HuH-7.5 (cell line): ENCODE measurements at regions not wholly inside any gene's neighbourhood (a gene's known extent, or its start where the extent isn't known, plus 50 kb on each side); places are given as distances from the start of the nearest gene placed in this dataset.

Source experiments
- DNase-seq: peaks from one replicate; pipeline ENCODE4 v3.0.0; 2011; ENCODE audit warnings: low spot score

- DNase-seq = no peak
Measured at GRCh38 chr20:19929012-19929360, 88.2 kb upstream of the NAA20 start.

GRCh38 chr20:19929481-19930145, 87.5 kb upstream of the NAA20 start:
- DNase-seq = no peak

- no peak for DNase-seq
Measured at GRCh38 chr20:19930426-19930825, 86.7 kb upstream of the NAA20 start.

- DNase-seq = no peak
Measured at GRCh38 chr20:19932170-19932667, 84.9 kb upstream of the NAA20 start.

GRCh38 chr20:19934792-19935491, 82.2 kb upstream of the NAA20 start:
- DNase-seq = no peak

GRCh38 chr20:19935842-19936241, 81.3 kb upstream of the NAA20 start:
- no peak for DNase-seq

- DNase-seq = no peak
Measured at GRCh38 chr20:19936466-19937200, 80.5 kb upstream of the NAA20 start.

- no peak for DNase-seq
Measured at GRCh38 chr20:19937218-19937617, 79.9 kb upstream of the NAA20 start.

- DNase-seq = no peak
Measured at GRCh38 chr20:19937651-19938420, 79.3 kb upstream of the NAA20 start.

GRCh38 chr20:19938421-19939090, 78.6 kb upstream of the NAA20 start:
- DNase-seq = no peak

- no peak for DNase-seq
Measured at GRCh38 chr20:19940988-19941460, 76.1 kb upstream of the NAA20 start.

GRCh38 chr20:19942611-19943010, 74.6 kb upstream of the NAA20 start:
- DNase-seq = no peak

- no peak for DNase-seq
Measured at GRCh38 chr20:19943061-19943521, 74.1 kb upstream of the NAA20 start.

- no peak for DNase-seq
Measured at GRCh38 chr20:19944772-19945459, 72.2 kb upstream of the NAA20 start.

GRCh38 chr20:19945732-19946670, 71.2 kb upstream of the NAA20 start:
- no peak for DNase-seq

GRCh38 chr20:19947611-19948264, 69.4 kb upstream of the NAA20 start:
- no peak for DNase-seq

GRCh38 chr20:19949195-19949867, 67.8 kb upstream of the NAA20 start:
- DNase-seq = no peak

- DNase-seq = no peak
Measured at GRCh38 chr20:19950042-19950441, 67.1 kb upstream of the NAA20 start.

GRCh38 chr20:19952392-19952791, 64.8 kb upstream of the NAA20 start:
- no peak for DNase-seq
